Peyer's patch (tissue), 4 donors: ENCODE measurements at regions not wholly inside any gene's neighbourhood (a gene's known extent, or its start where the extent isn't known, plus 50 kb on each side); places are given as distances from the start of the nearest gene placed in this dataset.

Experiments used
- DNase-seq, 3 donors: peaks; one replicate each; pipeline ENCODE4 v3.0.0-alpha.2; 2017 to 2019
- H3K27ac ChIP-seq, 4 donors: fragments of 200-600 bp; sonication (generic); one replicate each; pipeline ENCODE4 v1.5.1; 2016 to 2019
- H3K27me3 ChIP-seq, 2 donors: fragments of 200-600 bp; sonication (generic); one replicate each; pipeline ENCODE4 v1.5.1; 2019
- H3K36me3 ChIP-seq, 3 donors: fragments of 200-600 bp; sonication (generic); one replicate each; pipeline ENCODE4 v1.5.1; 2016 to 2019
- H3K4me1 ChIP-seq, 4 donors: fragments of 200-600 bp; sonication (generic); one replicate each; pipeline ENCODE4 v1.5.1; 2016 to 2019
- H3K4me3 ChIP-seq, 4 donors: fragments of 200-600 bp; sonication (generic); 1 replicate in 3 of 4; 2 replicates in 1 of 4; pipeline ENCODE4 v1.5.1; 2016 to 2019; ENCODE audit warnings: mild to moderate bottlenecking in 1 of 4
- H3K9me3 ChIP-seq, 4 donors: fragments of 200-600 bp; sonication (generic); one replicate each; pipeline ENCODE4 v1.5.1; 2016 to 2019; ENCODE audit warnings: mild to moderate bottlenecking in 1 of 4
- POLR2A ChIP-seq, 2 donors: fragments of 450-650 bp; IDR thresholded peaks; one replicate each; pipeline ENCODE4 v1.5.1; 2017; ENCODE audit warnings: antibody characterized with exemption in 2 of 2, mild to moderate bottlenecking in 2 of 2, moderate library complexity in 2 of 2
- TF ChIP-seq, protein P1 (sequence below), 6 experiments: fragments of 450-650 bp in 4 of 6; fragments of 200-600 bp in 2 of 6; sonication (generic) in 1 of 6; IDR thresholded peaks; one replicate each; pipeline ENCODE4 v1.5.1; 2017 to 2019; ENCODE audit warnings: antibody characterized with exemption in 6 of 6, mild to moderate bottlenecking in 3 of 6, moderate library complexity in 1 of 6

DNA sequence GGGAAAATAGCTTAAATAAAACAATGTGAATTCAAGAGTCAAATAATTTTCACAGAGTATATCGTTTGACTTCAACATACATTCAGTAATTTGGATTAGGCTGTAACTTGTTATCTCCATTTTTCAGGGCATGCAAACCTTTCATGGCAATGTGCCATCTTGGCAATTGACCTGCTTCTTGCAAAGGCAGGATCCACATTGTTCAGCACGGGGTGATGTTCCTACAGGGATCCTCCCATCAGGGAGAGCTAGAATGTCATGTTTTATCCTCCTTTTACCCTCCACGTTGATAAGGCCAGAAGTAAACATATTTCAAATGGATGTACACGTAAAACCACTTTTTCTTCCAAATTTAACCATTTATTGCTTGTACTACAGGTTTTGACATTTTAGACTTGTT lies 314.4 kb downstream of the GALC start:
- H3K36me3 ChIP-seq, result no peaks in the 10 kb centered on the region
- no peak overlapping the region for H3K27ac ChIP-seq
- no peaks in the 10 kb centered on the region for H3K27me3 ChIP-seq
- no peak for DNase-seq
- H3K4me3 ChIP-seq, result no peak overlapping the region
- TF ChIP-seq, protein P1, sequence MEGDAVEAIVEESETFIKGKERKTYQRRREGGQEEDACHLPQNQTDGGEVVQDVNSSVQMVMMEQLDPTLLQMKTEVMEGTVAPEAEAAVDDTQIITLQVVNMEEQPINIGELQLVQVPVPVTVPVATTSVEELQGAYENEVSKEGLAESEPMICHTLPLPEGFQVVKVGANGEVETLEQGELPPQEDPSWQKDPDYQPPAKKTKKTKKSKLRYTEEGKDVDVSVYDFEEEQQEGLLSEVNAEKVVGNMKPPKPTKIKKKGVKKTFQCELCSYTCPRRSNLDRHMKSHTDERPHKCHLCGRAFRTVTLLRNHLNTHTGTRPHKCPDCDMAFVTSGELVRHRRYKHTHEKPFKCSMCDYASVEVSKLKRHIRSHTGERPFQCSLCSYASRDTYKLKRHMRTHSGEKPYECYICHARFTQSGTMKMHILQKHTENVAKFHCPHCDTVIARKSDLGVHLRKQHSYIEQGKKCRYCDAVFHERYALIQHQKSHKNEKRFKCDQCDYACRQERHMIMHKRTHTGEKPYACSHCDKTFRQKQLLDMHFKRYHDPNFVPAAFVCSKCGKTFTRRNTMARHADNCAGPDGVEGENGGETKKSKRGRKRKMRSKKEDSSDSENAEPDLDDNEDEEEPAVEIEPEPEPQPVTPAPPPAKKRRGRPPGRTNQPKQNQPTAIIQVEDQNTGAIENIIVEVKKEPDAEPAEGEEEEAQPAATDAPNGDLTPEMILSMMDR (IDR thresholded peaks at IDR 0.05), result no peak
- no peak for TF ChIP-seq POLR2A (IDR thresholded peaks at IDR 0.05)
- no peaks in the 10 kb centered on the region for H3K9me3 ChIP-seq
- no peaks in the 10 kb centered on the region for H3K4me1 ChIP-seq

DNA sequence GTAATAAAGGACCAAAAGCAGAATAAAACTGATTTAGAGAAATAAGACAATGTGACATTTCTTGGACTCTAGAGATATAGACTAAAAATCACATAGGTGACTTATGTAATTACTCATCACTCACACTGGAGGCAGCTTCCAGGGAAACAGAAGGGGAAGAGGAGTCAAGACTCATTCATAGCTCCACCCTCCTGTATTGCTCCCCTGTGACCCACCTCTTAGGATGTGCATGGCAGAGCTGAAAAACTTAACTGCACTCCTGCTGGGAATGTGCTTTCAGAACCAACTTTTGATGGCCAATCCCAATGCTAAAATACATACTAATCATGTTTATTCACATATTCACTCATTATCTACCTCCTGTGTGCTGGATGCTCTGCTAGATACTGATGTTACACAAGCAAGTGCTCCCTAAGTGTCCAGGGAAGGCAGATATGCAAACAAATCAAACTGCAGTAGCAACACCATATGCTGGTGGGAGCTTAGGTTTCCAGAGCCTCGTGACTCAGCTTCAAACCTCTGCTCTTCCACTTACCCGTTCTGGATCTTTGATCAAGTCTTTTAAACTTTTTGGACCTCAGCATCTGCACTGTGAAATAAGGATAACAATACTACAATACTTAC lies 316.1 kb downstream of the GALC start:
- DNase-seq, result no peak
- Histone ChIP-seq H3K4me3 (no peak overlapping the region), H3K4me1 (no peaks in the 10 kb centered on the region), H3K27me3 (no peaks in the 10 kb centered on the region), H3K9me3 (no peaks in the 10 kb centered on the region), H3K36me3 (no peaks in the 10 kb centered on the region), H3K27ac (no peak overlapping the region)
- TF ChIP-seq, protein P1 (IDR thresholded peaks at IDR 0.05), result no peak
- TF ChIP-seq POLR2A (IDR thresholded peaks at IDR 0.05), result no peak

DNA sequence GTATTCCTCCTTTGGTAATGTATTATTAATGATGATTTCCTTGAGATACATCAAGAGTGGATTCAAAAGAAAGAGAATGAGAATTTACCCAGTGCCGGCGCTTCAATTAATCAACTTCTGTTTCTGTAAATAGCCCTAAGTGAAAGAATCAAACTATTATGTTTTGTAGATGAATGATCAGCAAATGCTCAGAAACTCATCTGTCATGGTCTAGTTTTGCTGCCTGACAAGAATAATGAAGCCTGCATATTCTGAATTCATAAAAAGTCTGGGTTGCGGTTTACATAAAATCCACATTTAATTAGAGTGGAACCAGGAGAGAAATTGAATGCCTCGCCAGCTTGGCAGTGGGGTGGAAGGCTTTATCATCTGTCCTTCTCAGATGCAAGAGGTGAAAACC lies 325.3 kb downstream of the GALC start:
- no peaks in the 10 kb centered on the region for H3K4me1 ChIP-seq
- H3K27ac ChIP-seq, result no peak overlapping the region
- H3K36me3 ChIP-seq, result no peaks in the 10 kb centered on the region
- TF ChIP-seq, protein P1 (IDR thresholded peaks at IDR 0.05), result no peak
- TF ChIP-seq POLR2A (IDR thresholded peaks at IDR 0.05), result no peak
- no peaks in the 10 kb centered on the region for H3K9me3 ChIP-seq
- H3K27me3 ChIP-seq, result no peaks in the 10 kb centered on the region
- DNase-seq, result no peak
- no peak overlapping the region for H3K4me3 ChIP-seq

DNA sequence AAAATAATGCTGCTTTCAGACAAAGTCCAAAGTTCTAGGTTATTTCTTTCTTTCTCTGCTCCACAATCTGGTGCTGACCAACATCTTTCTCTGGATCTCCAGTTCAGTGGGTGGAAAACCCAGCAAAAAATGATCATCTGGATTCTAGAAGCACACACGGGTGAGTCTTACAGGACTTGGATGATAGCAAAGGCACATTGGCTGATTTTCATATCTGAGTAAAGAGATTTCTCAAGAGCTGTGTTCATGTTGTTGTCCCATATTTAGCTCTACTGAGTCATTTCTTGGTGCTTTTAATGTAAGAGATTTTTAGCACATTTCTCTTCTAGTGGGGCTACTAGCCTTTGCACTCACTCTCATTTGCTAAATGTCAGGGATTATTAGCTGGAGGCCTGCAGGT lies 336.7 kb downstream of the GALC start:
- H3K4me3 ChIP-seq, result no peak overlapping the region
- H3K27ac ChIP-seq, result no peak overlapping the region
- no peaks in the 10 kb centered on the region for H3K27me3 ChIP-seq
- TF ChIP-seq, protein P1 (IDR thresholded peaks at IDR 0.05), result no peak
- no peak for TF ChIP-seq POLR2A (IDR thresholded peaks at IDR 0.05)
- no peaks in the 10 kb centered on the region for H3K36me3 ChIP-seq
- DNase-seq, result no peak
- H3K4me1 ChIP-seq, result no peaks in the 10 kb centered on the region
- H3K9me3 ChIP-seq, result no peaks in the 10 kb centered on the region

DNA sequence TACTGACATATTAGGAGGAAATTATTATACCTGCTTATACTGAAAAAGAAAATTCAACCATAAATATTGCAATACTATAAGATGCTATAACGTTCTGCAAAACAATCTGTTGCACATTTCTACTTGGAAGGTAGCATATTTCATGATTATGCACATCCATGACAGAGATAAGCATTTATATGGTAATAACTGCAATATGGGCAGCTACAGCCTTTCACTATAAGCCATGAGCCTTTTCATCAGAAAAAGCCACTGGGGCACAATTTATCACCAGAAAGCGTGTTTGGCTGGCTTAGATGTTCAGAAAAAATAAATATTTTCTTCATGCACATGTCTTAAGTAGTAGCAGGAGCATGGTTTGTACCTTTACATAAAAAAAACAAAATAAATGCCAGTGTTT lies 340.7 kb downstream of the GALC start:
- TF ChIP-seq, protein P1 (IDR thresholded peaks at IDR 0.05), result no peak
- TF ChIP-seq POLR2A (IDR thresholded peaks at IDR 0.05), result no peak

DNA sequence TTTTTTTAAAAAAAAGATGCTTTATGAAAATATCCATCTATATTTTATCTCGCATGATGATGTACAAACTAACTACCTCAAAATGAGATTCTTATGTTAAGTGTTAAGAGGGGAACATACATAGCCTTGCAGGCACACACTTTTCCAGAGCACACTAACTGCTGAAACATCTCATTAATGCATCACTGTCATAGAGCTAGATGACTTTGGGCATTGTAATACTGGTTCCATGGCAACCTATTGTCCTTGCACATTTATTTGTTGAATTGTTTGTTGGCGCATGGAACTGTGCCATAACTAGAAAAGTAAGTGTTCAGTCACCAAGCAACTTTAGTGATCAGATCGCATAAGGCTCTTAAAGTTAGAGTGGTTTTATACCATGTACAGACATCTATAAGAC lies 348.3 kb downstream of the GALC start:
- no peaks in the 10 kb centered on the region for H3K4me1 ChIP-seq
- TF ChIP-seq POLR2A (IDR thresholded peaks at IDR 0.05), result no peak
- TF ChIP-seq, protein P1 (IDR thresholded peaks at IDR 0.05), result no peak
- no peaks in the 10 kb centered on the region for H3K36me3 ChIP-seq
- no peak for DNase-seq
- no peaks in the 10 kb centered on the region for H3K27me3 ChIP-seq
- no peak overlapping the region for H3K4me3 ChIP-seq
- peaks cover 0 to 3% (median under 1%) of the 10 kb centered on the region in 4 donors for H3K9me3 ChIP-seq
- H3K27ac ChIP-seq, result no peak overlapping the region

More for the DNA sequence above, 340.7 kb downstream of the GALC start:
- H3K4me3 ChIP-seq, result no peak overlapping the region
- no peaks in the 10 kb centered on the region for H3K36me3 ChIP-seq
- H3K4me1 ChIP-seq, result no peaks in the 10 kb centered on the region
- no peaks in the 10 kb centered on the region for H3K27me3 ChIP-seq
- no peak for DNase-seq
- H3K27ac ChIP-seq, result no peak overlapping the region
- peaks cover 0 to 5% (median 2%) of the 10 kb centered on the region in 4 donors for H3K9me3 ChIP-seq
